ENCODE measurements at regions not wholly inside any gene's neighbourhood (a gene's known extent, or its start where the extent isn't known, plus 50 kb on each side); places are given as distances from the start of the nearest gene placed in this dataset.

DNA sequence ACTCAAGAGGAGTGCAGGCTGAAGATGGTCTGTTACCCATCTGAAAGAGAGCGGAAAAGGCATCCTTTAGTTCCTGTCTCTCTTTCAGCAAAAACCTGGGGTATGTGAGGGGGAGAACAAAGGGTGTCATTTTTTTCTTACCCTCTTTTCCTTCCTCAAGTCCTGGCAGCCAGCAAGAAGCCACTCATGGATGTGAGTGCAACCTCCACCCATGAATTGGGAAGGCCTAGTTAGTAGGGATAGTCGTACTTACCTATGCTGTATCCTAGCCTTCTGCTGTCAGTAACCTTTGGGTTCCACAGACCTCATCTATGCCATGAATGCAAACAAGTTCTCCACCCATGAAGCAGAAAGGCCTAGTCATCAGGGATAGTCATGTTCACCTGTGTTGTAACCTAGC, 472.8 kb downstream of the ZIC1 start:
- Histone ChIP-seq H3K36me3 (no peaks in the 10 kb centered on the region), H3K4me3 (no peak overlapping the region), H3K9me3 (peaks cover 0 to 40% (median 26%) of the 10 kb centered on the region in 4 donors), H3K4me1 (no peaks in the 10 kb centered on the region), H3K27ac (replicated peaks in 1 of 4) (no peak overlapping the region), H3K27me3 (no peaks in the 10 kb centered on the region)
- whole genome bisulfite sequencing: 89% methylated on average over 2 of the region's 2 CpGs
- no peak for TF ChIP-seq POLR2AphosphoS5 (IDR thresholded peaks at IDR 0.05)
- TF ChIP-seq CTCF (IDR thresholded peaks at IDR 0.05): no peak
- intact Hi-C loops (cut with DNase I): no loop called here
- DNase-seq (ENCODE audit: extremely low spot score): no peak

DNA sequence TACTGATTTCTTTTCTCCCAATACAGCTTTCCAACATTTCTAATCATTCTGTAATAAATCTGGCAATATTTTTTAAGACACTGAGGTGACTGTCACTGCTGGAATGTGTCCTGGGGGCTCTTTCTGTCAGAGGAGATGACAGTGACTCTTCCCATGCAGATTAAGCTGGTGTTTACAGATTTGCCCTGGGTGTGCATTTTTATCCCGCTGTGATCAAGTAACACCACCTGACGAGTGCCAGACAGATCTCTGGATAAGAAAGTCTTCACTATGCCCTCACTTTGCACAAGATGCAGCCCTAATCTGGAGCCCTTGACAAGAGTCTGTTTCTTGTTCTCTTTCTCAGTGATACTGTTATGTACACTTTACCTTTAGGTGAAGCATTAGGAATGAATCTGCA, 477.7 kb downstream of the ZIC1 start:
- no peak for DNase-seq (ENCODE audit: extremely low spot score)
- 17% methylated on average over 1 of the region's 2 CpGs for WGBS
- TF ChIP-seq POLR2A (IDR thresholded peaks at IDR 0.05; ENCODE audit: low read depth) (no peak), CTCF (IDR thresholded peaks at IDR 0.05) (no peak), EP300 (IDR thresholded peaks at IDR 0.05) (no peak), POLR2AphosphoS5 (IDR thresholded peaks at IDR 0.05) (no peak)
- H3K4me1 ChIP-seq: no peaks in the 10 kb centered on the region
- H3K27ac ChIP-seq (replicated peaks in 1 of 4): no peak overlapping the region
- H3K4me3 ChIP-seq: no peak overlapping the region
- intact Hi-C loops (cut with DNase I): no loop called here
- H3K27me3 ChIP-seq: no peaks in the 10 kb centered on the region
- H3K36me3 ChIP-seq: no peaks in the 10 kb centered on the region
- H3K9me3 ChIP-seq: peaks cover 0 to 19% (median 11%) of the 10 kb centered on the region in 4 donors

GRCh38 chr3:147887797-147888196, 478.6 kb downstream of the ZIC1 start:
- no peak for DNase-seq (ENCODE audit: extremely low spot score)
- H3K4me1 ChIP-seq: no peaks in the 10 kb centered on the region
- WGBS: 85% methylated on average over 2 of the region's 2 CpGs

DNA sequence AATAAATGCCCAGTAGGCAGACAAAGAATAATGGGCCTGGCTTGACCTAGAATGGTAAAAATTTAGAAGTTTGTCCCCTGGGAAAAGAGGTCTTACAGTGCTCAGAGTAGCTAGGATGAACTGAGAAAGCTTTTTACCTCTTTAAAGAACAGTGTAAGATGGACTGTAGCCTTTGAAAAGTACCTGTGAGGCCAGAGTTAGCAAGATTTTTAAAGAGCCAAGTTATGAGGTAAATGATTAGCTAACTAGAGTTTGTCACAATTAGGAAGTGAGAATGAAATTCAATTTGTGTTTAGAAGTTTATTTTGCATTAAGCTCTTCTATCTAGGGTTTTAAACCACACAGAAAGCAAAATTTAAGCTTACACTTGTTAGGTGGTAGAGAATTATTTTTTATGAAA, 480.9 kb downstream of the ZIC1 start:
- no peak overlapping the region for H3K27ac ChIP-seq (replicated peaks in 1 of 4)
- no peaks in the 10 kb centered on the region for H3K27me3 ChIP-seq
- H3K4me3 ChIP-seq: no peak overlapping the region
- H3K36me3 ChIP-seq: no peaks in the 10 kb centered on the region
- no peaks in the 10 kb centered on the region for H3K4me1 ChIP-seq
- H3K9me3 ChIP-seq: no peaks in the 10 kb centered on the region
- intact Hi-C loops (cut with DNase I): no loop called here
- no peak for TF ChIP-seq EP300 (IDR thresholded peaks at IDR 0.05)
- no peak for TF ChIP-seq POLR2AphosphoS5 (IDR thresholded peaks at IDR 0.05)
- no peak for TF ChIP-seq CTCF (IDR thresholded peaks at IDR 0.05)
- no peak for TF ChIP-seq POLR2A (IDR thresholded peaks at IDR 0.05; ENCODE audit: low read depth)
- DNase-seq (ENCODE audit: extremely low spot score): no peak

More at GRCh38 chr3:147887797-147888196, 478.6 kb downstream of the ZIC1 start:
- no peak for TF ChIP-seq POLR2AphosphoS5 (IDR thresholded peaks at IDR 0.05)
- no peak for TF ChIP-seq EP300 (IDR thresholded peaks at IDR 0.05)
- TF ChIP-seq CTCF (IDR thresholded peaks at IDR 0.05): no peak
- no peak for TF ChIP-seq POLR2A (IDR thresholded peaks at IDR 0.05; ENCODE audit: low read depth)
- Histone ChIP-seq H3K27me3 (no peaks in the 10 kb centered on the region), H3K27ac (replicated peaks in 1 of 4) (no peak overlapping the region), H3K4me3 (no peak overlapping the region), H3K36me3 (no peaks in the 10 kb centered on the region), H3K9me3 (peaks cover 0 to 9% (median 3%) of the 10 kb centered on the region in 4 donors)
- intact Hi-C loops (cut with DNase I): no loop called here

- TF ChIP-seq CTCF (IDR thresholded peaks at IDR 0.05) (no peak), POLR2AphosphoS5 (IDR thresholded peaks at IDR 0.05) (no peak), POLR2A (IDR thresholded peaks at IDR 0.05; ENCODE audit: low read depth) (no peak), EP300 (IDR thresholded peaks at IDR 0.05) (no peak)
- Histone ChIP-seq H3K4me3 (no peak overlapping the region), H3K27ac (replicated peaks in 1 of 4) (no peak overlapping the region), H3K36me3 (no peaks in the 10 kb centered on the region), H3K9me3 (no peaks in the 10 kb centered on the region), H3K4me1 (no peaks in the 10 kb centered on the region), H3K27me3 (no peaks in the 10 kb centered on the region)
- WGBS: 97% methylated on average over 1 of the region's 1 CpG
- DNase-seq (ENCODE audit: extremely low spot score): no peak
- intact Hi-C loops (cut with DNase I): no loop called here
These were observed 486.3 kb downstream of the ZIC1 start for GRCh38 chr3:147895509-147895908.
